ENCODE measurements at regions not wholly inside any gene's neighbourhood (a gene's known extent, or its start where the extent isn't known, plus 50 kb on each side); places are given as distances from the start of the nearest gene placed in this dataset.

- H3K27me3 ChIP-seq (ENCODE audit: insufficient read depth, low read length): peaks cover 9% of the 10 kb centered on the region
- no peak overlapping the region for H3K27ac ChIP-seq (ENCODE audit: low read depth, low read length)
- H2AFZ ChIP-seq (ENCODE audit: low read length): no peak overlapping the region
- H4K20me1 ChIP-seq (ENCODE audit: insufficient read depth, low read length): no peaks in the 10 kb centered on the region
- H3K4me3 ChIP-seq (ENCODE audit: insufficient read depth, low read length): no peak overlapping the region
- peak; percentile 67 for DNase-seq (ENCODE audit: insufficient read length, low spot score, missing footprints)
- TF ChIP-seq CTCF (IDR thresholded peaks at IDR 0.05; ENCODE audit: extremely low read depth, low read depth, low read length): no peak
- no peaks in the 10 kb centered on the region for H3K9me3 ChIP-seq (ENCODE audit: low read depth, low read length)
- no peaks in the 10 kb centered on the region for H3K36me3 ChIP-seq (ENCODE audit: insufficient read depth, low read length)
- H3K79me2 ChIP-seq (ENCODE audit: insufficient read depth, low read length): no peaks in the 10 kb centered on the region
- H3K4me1 ChIP-seq (ENCODE audit: insufficient read depth, low read length): no peaks in the 10 kb centered on the region
- no peak overlapping the region for H3K4me2 ChIP-seq (ENCODE audit: insufficient read depth, low read length)
Observed at GRCh38 chr14:101250948-101251811, 310.1 kb upstream of the DIO3 start.

- no peak for TF ChIP-seq CTCF (IDR thresholded peaks at IDR 0.05; ENCODE audit: extremely low read depth, low read depth, low read length)
- no peak overlapping the region for H2AFZ ChIP-seq (ENCODE audit: low read length)
- no peaks in the 10 kb centered on the region for H3K79me2 ChIP-seq (ENCODE audit: insufficient read depth, low read length)
- H3K4me2 ChIP-seq (ENCODE audit: insufficient read depth, low read length): no peak overlapping the region
- H3K4me3 ChIP-seq (ENCODE audit: insufficient read depth, low read length): no peak overlapping the region
- H4K20me1 ChIP-seq (ENCODE audit: insufficient read depth, low read length): no peaks in the 10 kb centered on the region
- H3K36me3 ChIP-seq (ENCODE audit: insufficient read depth, low read length): no peaks in the 10 kb centered on the region
- DNase-seq (ENCODE audit: insufficient read length, low spot score, missing footprints): peak; percentile 65
- no peak overlapping the region for H3K27ac ChIP-seq (ENCODE audit: low read depth, low read length)
- H3K9me3 ChIP-seq (ENCODE audit: low read depth, low read length): no peaks in the 10 kb centered on the region
- peaks cover 9% of the 10 kb centered on the region for H3K27me3 ChIP-seq (ENCODE audit: insufficient read depth, low read length)
- H3K4me1 ChIP-seq (ENCODE audit: insufficient read depth, low read length): no peaks in the 10 kb centered on the region
Observed at GRCh38 chr14:101251812-101252442, 309.4 kb upstream of the DIO3 start.

GRCh38 chr14:101252443-101253214 lies 308.7 kb upstream of the DIO3 start:
- no peak overlapping the region for H2AFZ ChIP-seq (ENCODE audit: low read length)
- H3K36me3 ChIP-seq (ENCODE audit: insufficient read depth, low read length): no peaks in the 10 kb centered on the region
- H4K20me1 ChIP-seq (ENCODE audit: insufficient read depth, low read length): no peaks in the 10 kb centered on the region
- peak; percentile 68 for DNase-seq (ENCODE audit: insufficient read length, low spot score, missing footprints)
- H3K4me1 ChIP-seq (ENCODE audit: insufficient read depth, low read length): no peaks in the 10 kb centered on the region
- H3K27ac ChIP-seq (ENCODE audit: low read depth, low read length): no peak overlapping the region
- no peaks in the 10 kb centered on the region for H3K79me2 ChIP-seq (ENCODE audit: insufficient read depth, low read length)
- TF ChIP-seq CTCF (IDR thresholded peaks at IDR 0.05; ENCODE audit: extremely low read depth, low read depth, low read length): no peak
- H3K4me2 ChIP-seq (ENCODE audit: insufficient read depth, low read length): no peak overlapping the region
- no peaks in the 10 kb centered on the region for H3K9me3 ChIP-seq (ENCODE audit: low read depth, low read length)
- H3K4me3 ChIP-seq (ENCODE audit: insufficient read depth, low read length): no peak overlapping the region
- H3K27me3 ChIP-seq (ENCODE audit: insufficient read depth, low read length): peaks cover 9% of the 10 kb centered on the region
